ENCODE measurements at regions not wholly inside any gene's neighbourhood (a gene's known extent, or its start where the extent isn't known, plus 50 kb on each side); places are given as distances from the start of the nearest gene placed in this dataset.

GRCh38 chr13:22214184-22214583 lies 543.3 kb downstream of the FGF9 start:
- TF ChIP-seq BHLHE40 (IDR thresholded peaks at IDR 0.05; ENCODE audit: low read depth, low read length) (no peak), SMC3 (IDR thresholded peaks at IDR 0.05; ENCODE audit: low read depth, low read length) (no peak), CEBPB (IDR thresholded peaks at IDR 0.05; ENCODE audit: low read depth, low read length) (no peak), POLR2A (IDR thresholded peaks at IDR 0.05; ENCODE audit: low read depth, low read length) (no peak), MAFK (IDR thresholded peaks at IDR 0.05; ENCODE audit: low read depth, low read length) (no peak), CHD1 (IDR thresholded peaks at IDR 0.05; ENCODE audit: low read depth, low read length) (no peak), RCOR1 (IDR thresholded peaks at IDR 0.05; ENCODE audit: insufficient replicate concordance, low read length) (no peak), FOS (IDR thresholded peaks at IDR 0.05; ENCODE audit: low read depth, low read length) (no peak), RAD21 (IDR thresholded peaks at IDR 0.05; ENCODE audit: low read length) (no peak), MXI1 (IDR thresholded peaks at IDR 0.05; ENCODE audit: borderline replicate concordance, low read depth, low read length) (no peak), CTCF (conservative IDR thresholded peaks at IDR 0.05; ENCODE audit: low read depth, low read length) (no peak), ELK1 (IDR thresholded peaks at IDR 0.05; ENCODE audit: borderline replicate concordance, low read depth, low read length) (no peak), MAZ (IDR thresholded peaks at IDR 0.05; ENCODE audit: borderline replicate concordance, low read depth, low read length) (no peak), NFE2L2 (IDR thresholded peaks at IDR 0.05; ENCODE audit: low read depth, low read length) (no peak)
- Histone ChIP-seq H2AK5ac (ENCODE audit: low read depth, low read length) (no peak overlapping the region), H3K27me3 (ENCODE audit: control insufficient read depth, insufficient read depth, low read length) (peaks cover 2% of the 10 kb centered on the region; the same call in 1 of the 2 replicates), H3K36me3 (ENCODE audit: control insufficient read depth, insufficient read depth, low read length) (no peaks in the 10 kb centered on the region), H4K91ac (ENCODE audit: insufficient read depth, low read depth, low read length) (no peak overlapping the region), H2BK15ac (ENCODE audit: low read depth, low read length) (no peak overlapping the region), H3K23ac (ENCODE audit: low read depth, low read length) (no peak overlapping the region), H3K56ac (ENCODE audit: extremely low read depth, insufficient read depth, low read length) (no peak overlapping the region), H4K8ac (ENCODE audit: low read depth in 2 of 2, low read length in 2 of 2) (no peak overlapping the region), H4K20me1 (ENCODE audit: insufficient read depth, low read length) (no peaks in the 10 kb centered on the region), H3K9ac (ENCODE audit: low read depth, low read length) (no peak overlapping the region), H2AFZ (replicated peaks; ENCODE audit: low read length, poor library complexity) (no peak overlapping the region), H3K9me1 (ENCODE audit: insufficient read depth, low read length) (no peaks in the 10 kb centered on the region), H2BK120ac (ENCODE audit: low read depth, low read length) (no peak overlapping the region), H3K18ac (ENCODE audit: low read depth, low read length) (no peak overlapping the region), H3K4me2 (ENCODE audit: low read depth, low read length) (no peak overlapping the region), H3K14ac (replicated peaks; ENCODE audit: low read depth, low read length) (no peak overlapping the region), H4K5ac (ENCODE audit: low read depth, low read length) (no peak overlapping the region), H3K4ac (ENCODE audit: low read depth, low read length) (no peak overlapping the region), H3K27ac (ENCODE audit: insufficient read depth, low read length) (no peak overlapping the region), H3K79me1 (ENCODE audit: low read depth in 1 of 2, low read length in 2 of 2) (no peaks in the 10 kb centered on the region), H2AK9ac (replicated peaks; ENCODE audit: low read depth, low read length, poor library complexity) (no peak overlapping the region), H2BK5ac (ENCODE audit: low read depth, low read length, poor library complexity, severe bottlenecking) (no peak overlapping the region), H3K9me3 (ENCODE audit: control insufficient read depth, insufficient read depth, low read length) (no peaks in the 10 kb centered on the region), H3K4me3 (ENCODE audit: insufficient read depth, low read depth, low read length) (no peak overlapping the region), H2BK20ac (ENCODE audit: low read depth, low read length) (no peak overlapping the region), H3K4me1 (ENCODE audit: control insufficient read depth, insufficient read depth, low read length) (no peaks in the 10 kb centered on the region)
- POLR2A ChIA-PET (ENCODE audit: unreplicated experiment): no interaction called here
- CTCF ChIA-PET: interaction anchor here (0.6 kb wide), 1 partner anchor 244 kb away, joined by 3 read pairs; no protein-coding TSS in a partner anchor
- intact Hi-C loops (cut with micrococcal nuclease): no loop called here
- no CpG with 5 or more reads among the region's 3 CpGs for WGBS, 2 experiments (ENCODE audit: extremely low coverage in 2 of 2, insufficient read length in 1 of 2)
- ATAC-seq (ENCODE audit: low read depth) (no peak), DNase-seq (no peak)
- dilution Hi-C loops (cut with HindIII; ENCODE audit: low sequenced_read_pairs, unreplicated experiment): no loop called here
- in situ Hi-C loops (cut with MboI; ENCODE audit: low sequenced_read_pairs): no loop called here
- BruUV-seq (replicated peaks): no TSS peak
